Transverse colon (tissue), 4 donors: ENCODE measurements at regions not wholly inside any gene's neighbourhood (a gene's known extent, or its start where the extent isn't known, plus 50 kb on each side); places are given as distances from the start of the nearest gene placed in this dataset.

Experiments
- DNase-seq: peaks from one replicate; pipeline ENCODE4 v3.0.0-alpha.2; 2019
- H3K27ac ChIP-seq, 4 donors: fragments of 200-600 bp; sonication (generic); 2 replicates each; pipeline ENCODE4 v1.5.1; 2016 to 2018; ENCODE audit warnings: inconsistent platforms in 4 of 4
- H3K27me3 ChIP-seq: fragments of 200-600 bp; sonication (generic); 2 replicates; pipeline ENCODE4 v1.5.1; 2017; ENCODE audit warnings: inconsistent platforms
- H3K36me3 ChIP-seq, 4 donors: fragments of 200-600 bp; sonication (generic); 2 replicates each; pipeline ENCODE4 v1.5.1; 2017 to 2019; ENCODE audit warnings: inconsistent platforms in 4 of 4
- H3K4me1 ChIP-seq, 4 donors: fragments of 200-600 bp; sonication (generic); 2 replicates each; pipeline ENCODE4 v1.5.1; 2017 to 2020; ENCODE audit warnings: inconsistent platforms in 4 of 4
- H3K4me3 ChIP-seq, 4 donors: fragments of 200-600 bp; sonication (generic); 1 replicate in 1 of 4; 2 replicates in 3 of 4; pipeline versions ENCODE4 v1.5.1 to v1.6.1; 2017 to 2019; ENCODE audit warnings: inconsistent platforms in 4 of 4
- H3K9me3 ChIP-seq, 2 donors: fragments of 200-600 bp; sonication (generic); 2 replicates each; pipeline ENCODE4 v1.5.1; 2017 to 2019; ENCODE audit warnings: inconsistent platforms in 2 of 2
- EP300 ChIP-seq: sonication (generic); formaldehyde crosslinking; IDR thresholded peaks from one replicate; pipeline ENCODE4 v1.6.1; 2017; ENCODE audit warnings: antibody characterized with exemption, low read depth
- POLR2A ChIP-seq: fragments of 450-650 bp; IDR thresholded peaks from one replicate; pipeline ENCODE4 v1.6.1; 2016; ENCODE audit warnings: antibody characterized with exemption, mild to moderate bottlenecking, moderate library complexity
- POLR2AphosphoS5 ChIP-seq, 3 donors: sonication (generic); formaldehyde crosslinking; IDR thresholded peaks; one replicate each; pipeline ENCODE4 v1.6.1; 2016; ENCODE audit warnings: antibody characterized with exemption in 3 of 3
- WGBS, 2 donors: methylation state at CpG; one replicate each; pipeline ENCODE4 v1.1.5; 2018; ENCODE audit warnings: low coverage in 1 of 2; 5-methylcytosine and 5-hydroxymethylcytosine counted together
- in situ Hi-C, 4 donors: fragments of 200-750 bp; cut with MboI; loops; one replicate each; pipeline versions ENCODE4 v1.15.0 to v1.15.1; 2017; ENCODE audit warnings: low sequenced_read_pairs in 3 of 4, low pct_ligation_motif_present in 1 of 4, low pct_unique_long_range_greater_than_20kb in 1 of 4
- intact Hi-C: fragments of 100-400 bp; cut with DNase I; formaldehyde crosslinking; loops from one replicate; pipeline ENCODE4 v1.15.1; 2023; ENCODE audit warnings: low total_unique reads
- TF ChIP-seq, protein P1 (sequence below), 5 experiments: fragments of 200-600 bp in 3 of 5; fragments of 450-650 bp in 2 of 5; sonication (generic) in 3 of 5; IDR thresholded peaks; 1 replicate in 2 of 5; 2 replicates in 3 of 5; pipeline ENCODE4 v1.5.1; 2016 to 2017; ENCODE audit warnings: antibody characterized with exemption in 5 of 5, inconsistent platforms in 3 of 5, mild to moderate bottlenecking in 2 of 5, moderate library complexity in 1 of 5

DNA sequence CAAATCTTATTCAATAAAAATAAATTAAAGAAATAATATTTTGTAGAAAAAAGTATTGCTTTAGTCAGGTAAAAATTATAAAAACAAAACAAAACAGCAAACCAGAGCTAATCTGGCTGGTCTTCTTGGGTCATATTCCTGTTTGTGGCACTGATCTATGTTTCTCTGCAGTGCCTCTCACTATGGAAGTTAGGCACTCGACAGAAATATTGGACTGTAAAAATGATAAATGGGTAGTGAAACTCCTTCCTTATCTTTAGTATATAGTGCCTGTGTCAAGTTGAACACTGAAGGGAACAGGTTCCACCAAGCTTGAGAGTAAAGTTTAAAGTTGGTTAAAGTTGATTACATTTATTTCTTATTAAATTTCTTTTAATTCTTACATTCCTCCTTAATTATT is 1195.6 kb upstream of the GBE1 start:
- WGBS, 2 donors, result 0 to 9% methylated on average over 1 of the region's 1 CpG
- Histone ChIP-seq H3K4me3 (no peak overlapping the region), H3K9me3 (peaks cover 0 to 16% of the 10 kb centered on the region in 2 donors), H3K4me1 (no peaks in the 10 kb centered on the region), H3K27me3 (no peaks in the 10 kb centered on the region), H3K36me3 (no peaks in the 10 kb centered on the region), H3K27ac (no peak overlapping the region)
- intact Hi-C loops (no loop called here), in situ Hi-C loops (no loop called here)
- DNase-seq, result no peak
- TF ChIP-seq POLR2AphosphoS5 (IDR thresholded peaks at IDR 0.05) (no peak), POLR2A (no peak), EP300 (no peak)
- TF ChIP-seq, protein P1, sequence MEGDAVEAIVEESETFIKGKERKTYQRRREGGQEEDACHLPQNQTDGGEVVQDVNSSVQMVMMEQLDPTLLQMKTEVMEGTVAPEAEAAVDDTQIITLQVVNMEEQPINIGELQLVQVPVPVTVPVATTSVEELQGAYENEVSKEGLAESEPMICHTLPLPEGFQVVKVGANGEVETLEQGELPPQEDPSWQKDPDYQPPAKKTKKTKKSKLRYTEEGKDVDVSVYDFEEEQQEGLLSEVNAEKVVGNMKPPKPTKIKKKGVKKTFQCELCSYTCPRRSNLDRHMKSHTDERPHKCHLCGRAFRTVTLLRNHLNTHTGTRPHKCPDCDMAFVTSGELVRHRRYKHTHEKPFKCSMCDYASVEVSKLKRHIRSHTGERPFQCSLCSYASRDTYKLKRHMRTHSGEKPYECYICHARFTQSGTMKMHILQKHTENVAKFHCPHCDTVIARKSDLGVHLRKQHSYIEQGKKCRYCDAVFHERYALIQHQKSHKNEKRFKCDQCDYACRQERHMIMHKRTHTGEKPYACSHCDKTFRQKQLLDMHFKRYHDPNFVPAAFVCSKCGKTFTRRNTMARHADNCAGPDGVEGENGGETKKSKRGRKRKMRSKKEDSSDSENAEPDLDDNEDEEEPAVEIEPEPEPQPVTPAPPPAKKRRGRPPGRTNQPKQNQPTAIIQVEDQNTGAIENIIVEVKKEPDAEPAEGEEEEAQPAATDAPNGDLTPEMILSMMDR (IDR thresholded peaks at IDR 0.05), result no peak

DNA sequence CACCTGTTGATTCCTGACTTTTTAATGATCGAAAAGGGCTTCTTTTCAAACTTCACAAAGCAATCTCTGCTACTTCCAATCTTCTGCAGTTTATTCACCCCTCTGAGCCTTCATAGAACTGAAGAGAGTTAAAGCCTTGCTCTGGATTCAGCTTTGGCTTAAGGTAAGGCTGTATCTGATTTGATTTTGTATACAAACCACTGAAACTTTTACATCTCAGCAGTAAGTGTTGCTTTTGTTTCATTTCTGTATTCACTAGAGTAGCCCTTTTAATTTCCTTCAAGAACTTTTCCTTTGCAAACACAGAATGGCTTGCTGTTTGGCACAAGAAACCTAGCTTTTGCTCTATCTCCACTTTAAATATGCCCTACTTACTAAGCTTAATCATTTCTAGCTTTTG is 1193.0 kb upstream of the GBE1 start:
- in situ Hi-C loops, result no loop called here
- Histone ChIP-seq H3K27ac (no peak overlapping the region), H3K9me3 (peaks cover 0 to 16% of the 10 kb centered on the region in 2 donors), H3K36me3 (no peaks in the 10 kb centered on the region), H3K4me1 (no peaks in the 10 kb centered on the region), H3K27me3 (no peaks in the 10 kb centered on the region), H3K4me3 (no peak overlapping the region)
- WGBS, 2 donors, result 83 to 85% methylated on average over 1 of the region's 1 CpG
- intact Hi-C loops, result no loop called here
- TF ChIP-seq, protein P1 (IDR thresholded peaks at IDR 0.05), result no peak
- TF ChIP-seq POLR2AphosphoS5 (IDR thresholded peaks at IDR 0.05) (no peak), POLR2A (no peak), EP300 (no peak)
- no peak for DNase-seq

DNA sequence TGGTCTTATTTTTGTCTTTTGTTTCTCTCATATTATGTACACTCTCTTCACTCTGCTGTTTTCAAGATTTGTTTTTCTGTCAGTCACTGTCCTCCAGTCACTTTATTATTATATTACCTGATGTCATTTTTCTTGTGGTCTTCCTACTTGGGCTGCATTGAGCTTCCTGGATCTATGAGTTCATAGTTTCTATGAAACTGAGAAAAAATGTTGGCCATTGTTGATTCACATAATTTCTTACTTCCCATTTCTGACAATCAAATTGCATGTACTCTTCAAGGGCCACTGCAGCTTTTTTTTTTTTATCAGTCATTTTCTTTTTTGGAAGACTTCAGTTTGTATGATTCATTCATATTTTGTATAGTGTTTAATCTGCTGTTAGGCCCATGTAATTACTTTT is 1180.6 kb upstream of the GBE1 start:
- no peaks in the 10 kb centered on the region for H3K36me3 ChIP-seq
- no peak for TF ChIP-seq POLR2A
- no peak for TF ChIP-seq EP300
- TF ChIP-seq POLR2AphosphoS5 (IDR thresholded peaks at IDR 0.05), result no peak
- no peak for DNase-seq
- H3K4me1 ChIP-seq, result no peaks in the 10 kb centered on the region
- H3K27ac ChIP-seq, result no peak overlapping the region
- H3K9me3 ChIP-seq, result peaks cover 0 to 9% of the 10 kb centered on the region in 2 donors
- H3K27me3 ChIP-seq, result no peaks in the 10 kb centered on the region
- H3K4me3 ChIP-seq, result no peak overlapping the region
- in situ Hi-C loops, result no loop called here
- intact Hi-C loops, result no loop called here

DNA sequence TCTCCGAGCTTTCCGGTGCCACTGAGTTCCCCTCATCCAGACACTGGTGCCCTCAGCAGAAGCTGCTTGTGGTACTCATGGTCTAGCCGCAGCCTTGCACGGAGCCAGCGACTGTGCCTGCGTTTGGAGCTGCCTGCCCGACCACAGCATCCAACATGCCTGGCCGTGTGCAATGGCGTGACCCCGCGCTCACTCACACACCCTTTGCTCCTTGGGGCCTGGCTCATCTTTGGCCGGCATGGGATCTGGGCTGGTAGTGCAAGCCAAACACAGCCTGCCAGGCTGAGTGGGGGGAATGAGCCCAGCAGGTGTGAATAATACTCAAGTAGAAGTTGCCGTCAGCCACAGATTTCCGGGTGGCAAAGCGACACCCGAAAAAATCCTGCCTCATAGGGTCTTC is 1178.7 kb upstream of the GBE1 start:
- no peak overlapping the region for H3K27ac ChIP-seq
- no peak for TF ChIP-seq POLR2AphosphoS5 (IDR thresholded peaks at IDR 0.05)
- TF ChIP-seq EP300, result no peak
- no peak for TF ChIP-seq POLR2A
- TF ChIP-seq, protein P1 (IDR thresholded peaks at IDR 0.05), result no peak
- in situ Hi-C loops, result no loop called here
- H3K36me3 ChIP-seq, result no peaks in the 10 kb centered on the region
- H3K27me3 ChIP-seq, result no peaks in the 10 kb centered on the region
- WGBS, 2 donors, result 94% methylated on average over 15 of the region's 16 CpGs; no CpG with 5 or more reads in 1 of the 2 donors
- H3K4me3 ChIP-seq, result no peak overlapping the region
- no peaks in the 10 kb centered on the region for H3K4me1 ChIP-seq
- DNase-seq, result peak; percentile 3
- intact Hi-C loops, result no loop called here
- H3K9me3 ChIP-seq, result peaks cover 0 to 8% of the 10 kb centered on the region in 2 donors

DNA sequence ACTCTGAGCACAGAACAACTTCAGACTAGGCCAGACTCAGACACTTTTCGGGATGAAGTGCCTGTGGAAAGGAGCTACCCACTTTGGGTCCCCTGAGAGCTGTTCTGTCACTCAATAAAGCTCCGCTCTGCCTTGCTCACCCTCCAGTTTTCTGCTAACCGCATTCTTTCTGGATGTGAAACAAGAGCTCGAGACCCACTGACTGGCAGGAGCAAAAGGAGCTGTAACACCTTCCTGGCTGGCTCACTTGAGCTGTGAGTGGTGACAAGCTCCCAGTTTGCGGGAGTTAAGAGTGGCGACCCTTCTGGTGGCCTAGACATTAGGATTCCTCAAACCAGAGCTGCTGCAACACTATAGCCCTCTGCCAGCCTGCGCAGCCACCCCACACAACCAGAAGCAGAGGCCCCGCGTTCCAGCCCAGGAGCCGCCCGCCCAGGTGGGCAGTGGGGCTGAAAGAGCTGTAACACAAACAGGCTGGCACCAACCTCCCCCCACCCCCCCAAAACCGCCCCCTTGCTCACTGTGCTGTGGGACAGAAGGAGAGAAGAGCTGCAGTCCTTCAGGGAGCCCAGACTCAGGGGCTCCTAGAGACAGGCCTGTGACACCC is 1178.1 kb upstream of the GBE1 start:
- no peak for DNase-seq
- no peak overlapping the region for H3K27ac ChIP-seq
- in situ Hi-C loops, result no loop called here
- H3K9me3 ChIP-seq, result peaks cover 0 to 2% of the 10 kb centered on the region in 2 donors
- no peak for TF ChIP-seq POLR2AphosphoS5 (IDR thresholded peaks at IDR 0.05)
- TF ChIP-seq, protein P1 (IDR thresholded peaks at IDR 0.05), result no peak
- TF ChIP-seq EP300, result no peak
- TF ChIP-seq POLR2A, result no peak
- 80% methylated on average over 11 of the region's 12 CpGs; no CpG with 5 or more reads in 1 of the 2 donors for WGBS, 2 donors
- H3K4me3 ChIP-seq, result no peak overlapping the region
- no peaks in the 10 kb centered on the region for H3K36me3 ChIP-seq
- intact Hi-C loops, result no loop called here
- H3K4me1 ChIP-seq, result no peaks in the 10 kb centered on the region
- H3K27me3 ChIP-seq, result no peaks in the 10 kb centered on the region
